Trophoblast cell (in vitro differentiated cells and primary cell): ENCODE measurements at regions not wholly inside any gene's neighbourhood (a gene's known extent, or its start where the extent isn't known, plus 50 kb on each side); places are given as distances from the start of the nearest gene placed in this dataset.
A peak's percentile ranks its signal among the peaks of the same experiment; 100 is the strongest.

Experiments used
- DNase-seq, 2 donors: peaks; one replicate each; pipeline ENCODE4 v3.0.0-alpha.2; 2016
- H2AFZ ChIP-seq: 2 replicates; pipeline ENCODE4 v1.6.1; 2013; ENCODE audit warnings: low read length, moderate library complexity, mild to moderate bottlenecking; ENCODE audit not compliant: insufficient read depth, poor library complexity
- H2AK5ac ChIP-seq: 2 replicates; pipeline ENCODE4 v1.6.1; 2013; ENCODE audit warnings: mild to moderate bottlenecking, low read length
- H2BK120ac ChIP-seq: 2 replicates; pipeline ENCODE4 v1.6.1; 2013; ENCODE audit warnings: low read length, mild to moderate bottlenecking, moderate library complexity; ENCODE audit not compliant: insufficient read depth, poor library complexity
- H2BK12ac ChIP-seq: 2 replicates; pipeline ENCODE4 v1.6.1; 2013; ENCODE audit warnings: mild to moderate bottlenecking, low read length, moderate library complexity
- H2BK5ac ChIP-seq: 2 replicates; pipeline ENCODE4 v1.6.1; 2013; ENCODE audit warnings: low read length, low read depth, moderate library complexity, mild to moderate bottlenecking; ENCODE audit not compliant: poor library complexity
- H3K14ac ChIP-seq: 2 replicates; pipeline ENCODE4 v1.6.1; 2013; ENCODE audit warnings: mild to moderate bottlenecking, low read length
- H3K18ac ChIP-seq: 2 replicates; pipeline ENCODE4 v1.6.1; 2013; ENCODE audit warnings: mild to moderate bottlenecking, low read length
- H3K23ac ChIP-seq: 2 replicates; pipeline ENCODE4 v1.6.1; 2013; ENCODE audit warnings: low read length
- H3K27ac ChIP-seq: 2 replicates; pipeline ENCODE4 v1.5.1; 2013; ENCODE audit warnings: low read depth, mild to moderate bottlenecking, inconsistent platforms, low read length, moderate library complexity
- H3K27me3 ChIP-seq: 2 replicates; pipeline ENCODE4 v1.6.1; 2013; ENCODE audit warnings: inconsistent platforms, mild to moderate bottlenecking, low read length, moderate library complexity; ENCODE audit not compliant: insufficient read depth
- H3K36me3 ChIP-seq, 2 experiments: 1 replicate in 1 of 2; 2 replicates in 1 of 2; pipeline ENCODE4 v1.6.1; 2013; ENCODE audit warnings: low read length in 2 of 2, mild to moderate bottlenecking in 2 of 2, moderate library complexity in 1 of 2; ENCODE audit not compliant: insufficient read depth in 2 of 2, control insufficient read depth in 1 of 2
- H3K4ac ChIP-seq: 2 replicates; pipeline ENCODE4 v1.6.1; 2013; ENCODE audit warnings: low read depth, mild to moderate bottlenecking, low read length, moderate library complexity
- H3K4me1 ChIP-seq, 2 experiments: 1 replicate in 1 of 2; 2 replicates in 1 of 2; pipeline ENCODE4 v1.6.1; 2013; ENCODE audit warnings: low read length in 2 of 2, mild to moderate bottlenecking in 2 of 2, moderate library complexity in 1 of 2; ENCODE audit not compliant: insufficient read depth in 2 of 2, control insufficient read depth in 1 of 2
- H3K4me2 ChIP-seq: 2 replicates; pipeline ENCODE4 v1.6.1; 2013; ENCODE audit warnings: inconsistent platforms, mild to moderate bottlenecking, low read length, moderate library complexity
- H3K4me3 ChIP-seq: 2 replicates; pipeline ENCODE4 v1.5.1; 2013; ENCODE audit warnings: mild to moderate bottlenecking, low read depth, low read length, inconsistent platforms
- H3K79me1 ChIP-seq: one replicate; pipeline ENCODE4 v1.6.1; 2013; ENCODE audit warnings: low read length
- H3K79me2 ChIP-seq: 2 replicates; pipeline ENCODE4 v1.6.1; 2013; ENCODE audit warnings: low read length, mild to moderate bottlenecking; ENCODE audit not compliant: control insufficient read depth, insufficient read depth, poor library complexity
- H3K9ac ChIP-seq: 2 replicates; pipeline ENCODE4 v1.6.1; 2013; ENCODE audit warnings: mild to moderate bottlenecking, low read length
- H3K9me3 ChIP-seq: 2 replicates; pipeline ENCODE4 v1.6.1; 2013; ENCODE audit warnings: low read depth, mild to moderate bottlenecking, control low read depth, inconsistent platforms, low read length; ENCODE audit not compliant: insufficient read depth
- H4K12ac ChIP-seq: 2 replicates; pipeline ENCODE4 v1.6.1; 2013; ENCODE audit warnings: low read depth, mild to moderate bottlenecking, low read length, moderate library complexity
- H4K8ac ChIP-seq: 2 replicates; pipeline ENCODE4 v1.6.1; 2013; ENCODE audit warnings: low read depth, mild to moderate bottlenecking, low read length, moderate library complexity
- H4K91ac ChIP-seq: one replicate; pipeline ENCODE4 v1.6.1; 2013; ENCODE audit warnings: low read depth, mild to moderate bottlenecking, low read length, moderate library complexity
- WGBS: extraction: QIAGEN DNeasy Blood & Tissue Kit; methylation state at CpG from one replicate; pipeline ENCODE4 v1.1.7; 2013; ENCODE audit warnings: missing lambda C conversion rate; ENCODE audit not compliant: insufficient read length, insufficient coverage; ENCODE audit errors: extremely low coverage; 5-methylcytosine and 5-hydroxymethylcytosine counted together

DNA sequence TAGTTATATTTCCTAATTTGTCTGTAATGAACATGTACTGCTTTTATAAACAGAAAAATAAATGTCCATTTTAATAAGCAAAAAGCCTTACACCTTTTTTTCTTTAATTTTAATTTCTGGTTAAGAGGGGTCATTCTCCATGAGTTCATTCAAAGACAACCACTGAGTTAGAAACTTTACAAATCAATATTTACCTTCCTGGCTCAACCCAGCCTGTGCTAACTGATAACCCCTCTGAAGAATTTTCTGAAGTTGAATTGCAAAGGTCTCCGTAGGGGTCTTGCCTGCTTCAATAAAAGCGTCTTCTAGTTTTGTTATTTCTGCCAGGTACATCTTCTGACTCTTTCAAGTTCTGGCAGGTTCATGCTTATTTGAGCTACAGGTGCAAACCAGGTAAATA, 440.4 kb upstream of the SALL1 start:
- H3K18ac ChIP-seq, result no peak overlapping the region
- H2BK12ac ChIP-seq, result no peak overlapping the region
- no peak overlapping the region for H3K23ac ChIP-seq
- H2BK5ac ChIP-seq, result no peak overlapping the region
- H3K14ac ChIP-seq, result no peak overlapping the region
- DNase-seq, result no peak
- WGBS, result no CpG with 5 or more reads among the region's 2 CpGs
- no peak overlapping the region for H3K4me2 ChIP-seq
- H3K9ac ChIP-seq, result no peak overlapping the region
- no peak overlapping the region for H4K91ac ChIP-seq
- no peak overlapping the region for H2BK120ac ChIP-seq
- no peak overlapping the region for H3K27ac ChIP-seq
- no peaks in the 10 kb centered on the region for H3K9me3 ChIP-seq
- no peaks in the 10 kb centered on the region for H3K36me3 ChIP-seq
- H3K4me1 ChIP-seq, result no peaks in the 10 kb centered on the region
- H3K4me3 ChIP-seq, result no peak overlapping the region
- no peak overlapping the region for H4K12ac ChIP-seq
- no peak overlapping the region for H3K4ac ChIP-seq
- no peaks in the 10 kb centered on the region for H3K79me2 ChIP-seq
- H2AK5ac ChIP-seq, result no peak overlapping the region
- H4K8ac ChIP-seq, result no peak overlapping the region
- H2AFZ ChIP-seq, result no peak overlapping the region
- no peaks in the 10 kb centered on the region for H3K79me1 ChIP-seq
- no peaks in the 10 kb centered on the region for H3K27me3 ChIP-seq

DNA sequence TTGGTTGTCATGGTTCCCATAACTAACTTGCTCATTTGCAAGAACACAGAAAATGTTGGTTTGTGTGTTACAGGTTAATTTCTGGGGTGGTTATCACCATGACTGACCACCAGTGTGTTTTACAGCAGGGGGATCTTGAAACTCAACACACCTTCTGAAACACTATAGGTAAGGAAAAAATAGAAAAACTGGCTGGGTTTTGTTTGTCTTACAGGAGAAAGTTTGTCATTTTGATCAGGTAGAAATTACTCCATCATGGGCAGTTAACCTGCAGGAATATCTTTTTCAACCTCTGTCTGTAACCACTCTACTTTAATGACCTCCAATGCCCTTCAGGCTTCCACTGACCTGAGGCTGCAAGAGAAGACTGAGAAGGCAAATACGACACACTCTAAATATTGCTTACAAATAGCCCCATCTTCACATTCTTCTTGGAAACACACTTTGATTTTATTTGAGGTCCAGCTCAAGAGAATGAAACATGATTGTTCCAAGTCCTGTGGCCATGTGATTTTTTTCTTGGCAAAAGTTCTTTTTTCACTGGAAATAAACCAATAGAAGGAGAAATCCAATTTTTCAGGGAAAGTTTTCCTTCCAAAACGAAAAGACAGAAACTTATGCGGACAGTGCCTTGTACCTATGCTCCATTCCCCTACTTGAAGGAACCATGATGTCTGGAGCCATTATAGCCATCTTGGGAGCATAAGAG, 428.7 kb upstream of the SALL1 start:
- H4K91ac ChIP-seq, result no peak overlapping the region
- H3K4me2 ChIP-seq, result no peak overlapping the region
- no peak overlapping the region for H2BK12ac ChIP-seq
- H3K4me1 ChIP-seq, result peaks cover 0 to 2% of the 10 kb centered on the region in 2 experiments
- no CpG with 5 or more reads among the region's 3 CpGs for WGBS
- no peak overlapping the region for H4K8ac ChIP-seq
- no peak overlapping the region for H2BK120ac ChIP-seq
- H3K27ac ChIP-seq, result no peak overlapping the region
- H2BK5ac ChIP-seq, result no peak overlapping the region
- no peak overlapping the region for H3K14ac ChIP-seq
- no peak overlapping the region for H3K23ac ChIP-seq
- H3K79me2 ChIP-seq, result no peaks in the 10 kb centered on the region
- H3K4me3 ChIP-seq, result no peak overlapping the region
- H2AFZ ChIP-seq, result no peak overlapping the region
- DNase-seq, result no peak
- H3K9me3 ChIP-seq, result no peaks in the 10 kb centered on the region
- no peaks in the 10 kb centered on the region for H3K36me3 ChIP-seq
- no peak overlapping the region for H4K12ac ChIP-seq
- H2AK5ac ChIP-seq, result no peak overlapping the region
- no peaks in the 10 kb centered on the region for H3K79me1 ChIP-seq
- no peak overlapping the region for H3K9ac ChIP-seq
- H3K27me3 ChIP-seq, result no peaks in the 10 kb centered on the region
- H3K18ac ChIP-seq, result no peak overlapping the region
- no peak overlapping the region for H3K4ac ChIP-seq

DNA sequence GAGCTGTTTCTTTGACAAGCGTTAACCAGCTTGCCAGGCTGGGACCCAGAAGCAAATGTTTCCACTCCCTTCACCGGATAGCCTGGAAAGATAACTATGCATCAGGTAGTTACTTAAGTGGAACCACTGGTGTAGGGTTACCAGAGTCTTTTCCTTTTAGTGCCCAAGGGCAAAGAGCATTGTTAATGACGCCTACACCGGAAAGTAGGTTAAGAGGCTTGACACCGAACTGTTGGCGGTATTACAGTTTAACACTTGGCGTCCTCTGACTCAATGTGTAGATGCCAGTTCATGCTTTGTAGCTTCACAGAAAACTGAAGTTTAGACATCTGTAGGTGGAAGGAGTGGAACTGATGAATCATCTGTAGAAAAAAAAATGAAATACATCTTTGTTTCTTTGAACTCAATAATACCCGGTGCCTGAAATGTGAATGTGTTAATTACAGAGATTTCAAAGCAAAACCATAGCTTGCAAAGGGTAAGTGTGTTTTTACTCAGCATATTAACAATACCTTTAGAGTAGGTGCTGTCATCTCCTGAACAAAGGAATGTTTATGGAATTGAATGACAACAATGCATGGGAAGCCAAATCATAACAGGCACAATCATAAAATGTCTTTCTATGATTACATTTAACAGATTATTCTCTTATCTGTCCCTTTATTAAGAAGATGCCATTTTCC, 426.7 kb upstream of the SALL1 start:
- no peak overlapping the region for H3K27ac ChIP-seq
- no peaks in the 10 kb centered on the region for H3K27me3 ChIP-seq
- no peak overlapping the region for H4K8ac ChIP-seq
- H3K36me3 ChIP-seq, result no peaks in the 10 kb centered on the region
- no CpG with 5 or more reads among the region's 8 CpGs for WGBS
- no peak overlapping the region for H3K18ac ChIP-seq
- no peaks in the 10 kb centered on the region for H3K9me3 ChIP-seq
- H4K12ac ChIP-seq, result no peak overlapping the region
- no peaks in the 10 kb centered on the region for H3K79me2 ChIP-seq
- H3K9ac ChIP-seq, result no peak overlapping the region
- H3K4me1 ChIP-seq, result peaks cover 0 to 2% of the 10 kb centered on the region in 2 experiments
- no peak overlapping the region for H2AFZ ChIP-seq
- H2BK120ac ChIP-seq, result no peak overlapping the region
- H3K79me1 ChIP-seq, result no peaks in the 10 kb centered on the region
- H3K4me2 ChIP-seq, result peak overlapping the region; percentile 29
- H2BK12ac ChIP-seq, result no peak overlapping the region
- DNase-seq, result no peak
- no peak overlapping the region for H3K4me3 ChIP-seq
- no peak overlapping the region for H2BK5ac ChIP-seq
- H3K14ac ChIP-seq, result no peak overlapping the region
- no peak overlapping the region for H3K4ac ChIP-seq
- no peak overlapping the region for H4K91ac ChIP-seq
- peak overlapping the region; percentile 86 for H3K23ac ChIP-seq
- H2AK5ac ChIP-seq, result no peak overlapping the region

DNA sequence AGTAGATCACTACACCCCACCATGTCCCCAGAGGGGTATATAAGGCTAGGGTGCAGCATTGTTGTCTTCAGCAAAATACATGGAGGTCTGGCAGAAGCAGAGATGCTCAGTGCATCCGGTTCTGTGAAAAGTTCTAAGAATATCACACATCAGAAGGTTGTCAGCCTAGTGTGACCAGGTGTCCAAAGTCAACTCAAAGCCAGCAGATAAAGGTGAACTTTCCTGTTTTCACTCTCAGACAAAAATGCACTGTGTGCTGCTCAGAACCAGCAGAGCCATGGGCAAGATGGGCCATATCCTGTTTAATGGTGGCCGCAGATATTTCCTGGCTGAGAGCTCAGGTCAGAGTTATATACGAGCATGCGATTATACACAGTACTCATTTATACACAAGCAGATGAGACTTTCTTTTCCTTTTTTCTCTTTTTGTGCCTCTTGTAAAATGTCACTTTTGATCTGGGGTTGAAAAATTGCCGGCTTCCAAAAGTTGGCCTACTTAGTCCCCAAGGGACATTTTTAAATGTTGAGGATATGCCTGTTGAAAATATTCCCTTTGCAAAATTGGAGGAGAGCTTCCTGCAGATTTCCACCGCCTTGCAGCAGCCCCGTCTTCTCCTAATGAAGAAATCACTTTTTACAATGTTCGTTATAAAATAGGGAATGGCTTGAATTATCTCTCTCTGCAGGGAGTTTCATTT, 425.6 kb upstream of the SALL1 start:
- Histone ChIP-seq H3K4me1 (peaks cover 0 to 2% of the 10 kb centered on the region in 2 experiments), H3K9me3 (no peaks in the 10 kb centered on the region), H3K18ac (no peak overlapping the region), H2AK5ac (no peak overlapping the region), H2BK5ac (no peak overlapping the region), H4K12ac (no peak overlapping the region), H2BK12ac (no peak overlapping the region), H3K27ac (no peak overlapping the region), H3K4ac (no peak overlapping the region), H3K36me3 (no peaks in the 10 kb centered on the region), H4K91ac (no peak overlapping the region), H3K79me2 (no peaks in the 10 kb centered on the region), H2AFZ (no peak overlapping the region), H3K9ac (no peak overlapping the region), H2BK120ac (no peak overlapping the region), H4K8ac (no peak overlapping the region), H3K4me2 (no peak overlapping the region), H3K14ac (no peak overlapping the region), H3K27me3 (no peaks in the 10 kb centered on the region), H3K4me3 (no peak overlapping the region), H3K23ac (no peak overlapping the region), H3K79me1 (no peaks in the 10 kb centered on the region)
- no CpG with 5 or more reads among the region's 8 CpGs for WGBS
- no peak for DNase-seq
